Endometrial microvascular endothelial cells (primary cell): ENCODE measurements at regions not wholly inside any gene's neighbourhood (a gene's known extent, or its start where the extent isn't known, plus 50 kb on each side); places are given as distances from the start of the nearest gene placed in this dataset.

Source experiments
- in situ Hi-C: cut with HindIII; loops from 2 replicates; pipeline ENCODE4 v1.10.0; 2017; ENCODE audit warnings: low sequenced_read_pairs, low pct_unique_long_range_greater_than_20kb; ENCODE audit errors: inconsistent ontology term

- in situ Hi-C loops: no loop called here
Observed at GRCh38 chr20:48090314-48090713, 305.0 kb upstream of the SULF2 start.

DNA sequence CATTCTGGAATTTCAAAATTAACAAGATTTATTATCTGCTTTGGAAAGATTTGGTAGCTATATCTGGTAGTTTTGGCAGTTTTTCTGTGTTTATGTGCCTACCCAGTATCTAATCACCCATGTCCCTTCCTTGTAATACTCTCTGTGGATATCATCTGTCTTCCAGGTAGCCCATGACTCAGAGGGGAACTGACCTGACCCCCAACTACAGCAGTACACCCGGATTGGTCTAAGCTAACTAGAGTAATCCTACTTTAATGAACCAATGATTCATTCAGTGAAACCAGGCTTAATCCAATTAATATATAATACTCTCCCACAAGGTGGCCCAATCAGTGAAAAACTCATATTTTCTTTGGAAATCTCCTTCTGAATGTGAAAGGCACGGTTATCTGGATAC lies 295.3 kb upstream of the SULF2 start:
- in situ Hi-C loops: no loop called here

GRCh38 chr20:48079028-48079427 lies 293.7 kb upstream of the SULF2 start:
- in situ Hi-C loops: no loop called here

DNA sequence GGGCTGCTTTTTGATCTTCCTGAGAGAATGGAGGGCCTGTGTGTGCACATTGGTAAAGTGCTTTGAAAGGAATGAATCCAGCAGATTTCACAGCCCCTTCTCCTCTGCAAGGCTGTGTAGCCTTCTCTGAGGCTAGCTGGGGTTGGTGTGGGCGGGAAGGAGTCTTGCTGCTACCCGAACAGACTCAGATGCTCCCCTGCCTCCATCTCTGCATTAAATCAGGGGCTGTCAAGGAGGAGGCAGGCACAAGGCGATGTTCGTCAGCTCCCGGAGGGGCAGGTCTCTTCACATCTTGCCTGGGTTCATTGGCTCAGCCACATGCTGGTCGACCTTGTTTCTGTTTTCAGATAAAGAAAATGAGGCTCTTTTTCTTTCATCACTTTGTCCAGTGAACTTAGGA lies 291.5 kb upstream of the SULF2 start:
- in situ Hi-C loops: no loop called here

DNA sequence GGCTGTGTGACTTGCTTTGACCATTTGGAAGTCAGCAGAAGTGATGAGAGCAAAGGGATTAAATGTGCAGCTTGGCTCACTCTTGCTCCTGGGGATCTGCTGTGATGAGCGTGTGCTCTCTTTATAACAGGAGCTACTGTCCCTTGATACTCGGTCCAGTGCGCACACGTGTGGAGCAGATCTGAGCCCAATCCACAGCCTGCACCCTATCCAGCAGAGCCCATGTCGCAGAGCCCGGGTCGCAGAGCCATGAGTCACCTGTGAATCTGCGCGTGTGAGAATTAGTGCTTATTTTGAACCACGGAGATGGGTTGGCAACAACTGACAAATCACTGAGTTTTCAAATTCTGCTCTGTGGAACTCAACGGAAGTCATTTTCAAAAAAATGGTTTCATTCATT lies 291.0 kb upstream of the SULF2 start:
- in situ Hi-C loops: no loop called here

- in situ Hi-C loops: no loop called here
Observed at GRCh38 chr20:48075591-48076174, 290.4 kb upstream of the SULF2 start.

DNA sequence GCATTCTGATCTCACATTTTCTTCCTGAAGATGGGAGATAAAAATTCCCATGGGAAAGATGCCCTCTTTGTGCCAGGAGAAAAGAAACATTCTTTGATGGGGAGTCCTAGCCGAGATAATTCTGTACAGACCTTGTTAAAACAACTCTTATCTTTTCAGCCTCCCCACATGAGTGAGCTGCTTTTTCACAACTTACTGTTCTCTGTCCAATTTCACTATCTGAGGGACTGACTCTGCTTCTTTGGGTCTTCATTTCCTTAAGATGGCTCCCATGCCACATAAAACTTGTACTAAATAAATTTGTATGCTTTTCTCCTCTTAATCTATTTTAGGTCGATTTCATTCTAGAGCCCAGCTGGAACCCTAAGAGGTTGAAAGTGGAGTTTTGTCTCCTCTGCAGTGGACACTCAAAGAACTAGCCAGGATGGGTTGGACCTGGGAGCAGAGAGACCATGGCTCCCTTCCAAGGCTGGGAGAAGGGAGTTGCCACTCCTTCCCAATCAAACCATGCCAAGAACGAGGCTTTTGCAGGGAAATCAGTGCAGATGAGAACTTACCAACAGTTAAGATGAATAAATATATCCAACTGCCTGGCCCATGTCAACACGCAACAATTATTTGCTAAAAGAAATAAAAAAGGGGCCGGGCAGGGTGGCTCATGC lies 285.8 kb upstream of the SULF2 start:
- in situ Hi-C loops: no loop called here

- in situ Hi-C loops: no loop called here
Observed at GRCh38 chr20:48069596-48069995, 284.3 kb upstream of the SULF2 start.

GRCh38 chr20:48066851-48067250 lies 281.6 kb upstream of the SULF2 start:
- in situ Hi-C loops: no loop called here

DNA sequence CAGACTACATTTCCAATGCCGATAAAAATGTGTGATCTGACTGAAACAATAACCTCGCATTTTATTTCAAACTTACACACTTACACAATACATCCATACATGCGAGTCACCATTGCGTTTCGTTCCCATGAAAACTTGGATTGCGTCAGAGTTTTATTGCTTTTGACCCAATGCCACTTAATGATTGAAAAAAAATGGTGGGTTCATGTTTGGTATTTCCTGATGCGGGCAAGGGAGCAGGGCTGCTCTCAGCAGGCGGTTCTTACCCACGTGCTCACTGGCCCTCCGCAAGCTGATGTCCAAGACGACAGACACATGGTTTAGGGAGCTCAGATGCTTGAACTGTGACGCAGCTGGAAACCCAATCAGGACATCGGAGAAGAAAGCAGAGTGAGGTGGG lies 281.0 kb upstream of the SULF2 start:
- in situ Hi-C loops: no loop called here

GRCh38 chr20:48065833-48066232 lies 280.6 kb upstream of the SULF2 start:
- in situ Hi-C loops: no loop called here

DNA sequence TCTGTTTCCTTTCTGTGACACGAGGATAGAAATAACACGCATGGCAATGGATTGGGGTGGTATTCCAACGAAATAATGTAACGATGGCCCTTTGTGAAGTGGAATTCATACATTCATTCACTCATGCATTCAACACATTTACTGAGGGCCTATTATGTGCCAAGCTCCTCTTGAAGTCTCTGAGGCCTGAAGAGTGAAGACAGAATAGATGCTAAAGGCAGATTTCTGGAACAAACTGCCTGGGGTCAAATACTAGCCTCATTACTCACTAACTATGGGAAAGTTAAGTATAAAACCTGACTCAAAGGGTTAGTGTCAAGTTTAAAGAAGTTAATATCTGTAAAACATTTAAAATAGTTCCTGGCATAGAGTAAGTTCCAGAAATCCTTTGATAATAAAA lies 279.6 kb upstream of the SULF2 start:
- in situ Hi-C loops: no loop called here

DNA sequence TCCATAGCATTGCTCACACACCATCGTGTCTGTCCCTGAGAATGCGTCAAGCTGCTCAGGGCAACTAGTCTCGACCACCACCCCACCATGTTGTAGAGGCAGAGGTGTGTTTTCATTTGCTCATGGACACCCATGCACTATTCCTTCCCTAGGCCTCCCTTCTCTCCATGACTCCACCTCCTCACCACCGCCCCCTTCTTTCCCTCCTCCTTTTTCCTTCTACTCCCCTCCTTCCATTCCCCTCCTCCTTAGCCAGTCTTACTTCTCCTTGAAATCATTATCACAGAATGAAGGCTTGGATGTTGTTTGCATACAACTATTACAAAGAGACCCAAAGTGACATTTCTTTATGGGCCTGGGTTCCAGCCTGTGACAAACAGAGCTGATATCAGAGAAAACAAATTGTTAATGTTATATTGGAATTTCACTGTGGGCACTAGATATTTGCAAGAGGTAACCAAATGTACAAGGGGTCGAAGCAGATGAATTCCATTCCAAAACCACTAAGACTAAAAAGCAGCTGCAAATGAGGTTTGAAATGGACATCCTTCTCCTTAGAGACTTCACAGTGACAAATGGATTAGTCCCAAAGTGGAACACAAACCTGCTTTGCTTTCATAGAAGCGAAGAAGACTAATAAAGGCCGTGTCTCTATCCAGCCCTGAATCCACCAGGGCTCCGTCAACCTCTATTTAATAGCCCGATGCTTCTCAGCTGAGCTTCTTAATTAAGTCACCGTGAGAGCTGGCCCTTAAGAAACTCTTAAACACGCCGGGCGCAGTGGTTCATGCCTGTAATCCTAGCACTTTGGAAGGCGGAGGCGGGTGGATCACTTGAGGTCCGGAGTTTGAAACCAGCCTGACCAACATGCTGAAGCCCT lies 275.8 kb upstream of the SULF2 start:
- in situ Hi-C loops: no loop called here

DNA sequence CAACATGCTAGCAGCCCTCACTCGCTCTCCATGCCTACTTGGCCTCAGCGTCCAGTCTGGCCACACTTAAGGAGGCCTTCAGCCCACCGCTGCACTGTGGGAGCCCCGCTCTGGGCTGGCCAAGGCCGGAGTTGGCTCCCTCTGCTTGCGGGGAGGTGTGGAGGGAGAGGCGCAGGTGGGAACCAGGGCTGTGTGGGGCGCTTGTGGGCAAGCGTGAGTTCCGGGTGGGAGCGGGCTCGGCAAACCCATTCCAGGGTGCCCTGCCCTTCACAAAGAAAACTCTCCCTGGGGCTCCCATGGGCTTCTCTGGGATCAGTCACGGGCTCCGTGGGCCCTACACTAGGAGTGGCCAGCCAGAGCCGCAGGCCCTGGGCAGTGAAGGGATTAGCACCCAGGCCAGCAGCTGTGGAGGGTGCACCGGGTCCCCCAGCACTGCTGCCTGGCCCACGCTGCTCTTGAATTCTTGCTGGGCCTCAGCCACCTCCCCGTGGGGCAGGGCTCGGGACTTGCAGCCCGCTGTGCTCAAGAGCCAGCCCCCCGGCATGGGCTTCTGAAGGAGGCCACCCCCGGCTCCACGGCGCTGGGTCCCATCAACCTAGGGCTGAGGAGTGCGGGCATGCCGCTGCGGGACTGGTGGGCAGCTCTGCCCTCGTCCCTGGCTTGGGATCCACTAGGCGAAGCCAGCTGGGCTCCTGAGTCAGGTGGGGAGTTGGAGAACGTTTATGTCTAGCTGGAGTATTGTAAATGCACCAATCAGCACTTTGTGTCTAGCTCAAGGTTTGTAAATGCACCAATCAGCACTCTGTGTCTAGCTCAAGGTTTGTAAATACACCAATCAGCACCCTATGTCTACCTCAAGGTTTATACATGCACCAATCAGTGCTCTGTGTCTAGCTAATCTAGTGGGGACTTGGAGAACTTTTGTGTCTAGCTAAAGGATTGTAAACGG lies 273.6 kb upstream of the SULF2 start:
- in situ Hi-C loops: no loop called here

- in situ Hi-C loops: no loop called here
Observed at GRCh38 chr20:48057739-48058138, 272.5 kb upstream of the SULF2 start.

DNA sequence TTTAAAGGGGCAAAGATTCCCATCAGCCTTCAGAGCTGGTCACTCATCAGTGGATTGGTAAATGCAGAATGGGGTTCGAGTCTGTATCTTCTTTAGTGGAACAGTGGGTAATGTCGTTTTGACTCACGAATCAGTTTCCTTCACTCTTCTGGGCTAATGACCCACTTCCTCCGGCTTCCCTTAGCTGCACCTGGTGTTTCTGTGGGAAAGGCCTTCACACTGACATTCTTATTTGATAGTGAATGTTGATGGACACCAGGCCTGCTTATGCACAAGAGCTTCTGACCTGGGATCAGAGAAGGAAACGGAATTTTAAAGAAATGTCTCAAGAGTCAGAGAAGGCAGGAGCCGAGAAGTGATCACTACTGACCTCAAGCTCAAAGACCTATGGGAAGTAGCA lies 272.0 kb upstream of the SULF2 start:
- in situ Hi-C loops: no loop called here

- in situ Hi-C loops: no loop called here
Observed at GRCh38 chr20:48056218-48056617, 270.9 kb upstream of the SULF2 start.

- in situ Hi-C loops: no loop called here
Observed at GRCh38 chr20:48054051-48054450, 268.8 kb upstream of the SULF2 start.

DNA sequence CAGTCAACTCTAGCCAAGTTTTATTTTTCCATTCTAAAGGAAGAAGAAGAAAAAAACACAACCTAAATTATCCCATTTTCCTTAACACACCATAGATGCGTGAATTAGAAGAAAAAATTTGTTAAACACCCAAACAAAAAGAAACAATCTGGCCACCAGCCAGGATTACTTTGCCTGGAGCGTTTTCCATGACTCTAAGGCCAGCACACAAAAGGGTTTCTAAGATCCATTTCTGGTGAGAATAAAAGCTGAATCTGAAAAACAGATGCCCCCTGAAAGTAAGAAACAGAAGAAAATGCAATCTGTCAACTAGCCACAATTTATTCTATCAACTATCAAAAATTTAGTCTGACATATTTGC lies 267.2 kb upstream of the SULF2 start:
- in situ Hi-C loops: no loop called here
